WI38 (cell line): ENCODE measurements at regions not wholly inside any gene's neighbourhood (a gene's known extent, or its start where the extent isn't known, plus 50 kb on each side); places are given as distances from the start of the nearest gene placed in this dataset.
"Not testable (repeated sequence)": the region's sequence is repeated elsewhere in the genome, so short reads cannot be mapped to it uniquely, and the experiment has no call there.

Experiments
- H3K4me3 ChIP-seq: 2 replicates; pipeline ENCODE4 v1.5.1; 2011; ENCODE audit warnings: low read depth, mild to moderate bottlenecking, control low read depth, low read length
- TF ChIP-seq, protein P1 (sequence below): IDR thresholded peaks from 2 replicates; pipeline ENCODE4 v1.5.1; 2012; ENCODE audit warnings: low read depth, mild to moderate bottlenecking, control low read depth, low read length

DNA sequence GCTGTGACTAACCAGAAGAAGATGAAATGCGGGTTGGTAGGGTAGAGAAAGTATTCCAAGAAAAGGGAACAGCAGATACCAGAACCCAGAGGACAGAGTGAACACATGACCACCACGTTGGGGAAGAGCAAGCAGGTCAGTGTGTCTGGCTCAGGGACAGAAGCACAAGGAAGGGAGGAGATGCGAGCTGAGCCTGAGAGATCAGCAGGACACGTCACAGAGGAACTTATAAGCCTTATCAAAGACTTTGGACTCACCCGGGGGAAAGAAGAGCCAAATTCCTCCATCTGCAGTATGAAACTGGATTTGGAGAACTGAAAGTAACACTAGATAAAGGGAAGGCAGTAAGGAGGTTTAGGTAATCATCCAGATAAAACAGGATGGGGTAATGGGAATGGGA lies 232.1 kb upstream of the NPVF start:
- TF ChIP-seq, protein P1, sequence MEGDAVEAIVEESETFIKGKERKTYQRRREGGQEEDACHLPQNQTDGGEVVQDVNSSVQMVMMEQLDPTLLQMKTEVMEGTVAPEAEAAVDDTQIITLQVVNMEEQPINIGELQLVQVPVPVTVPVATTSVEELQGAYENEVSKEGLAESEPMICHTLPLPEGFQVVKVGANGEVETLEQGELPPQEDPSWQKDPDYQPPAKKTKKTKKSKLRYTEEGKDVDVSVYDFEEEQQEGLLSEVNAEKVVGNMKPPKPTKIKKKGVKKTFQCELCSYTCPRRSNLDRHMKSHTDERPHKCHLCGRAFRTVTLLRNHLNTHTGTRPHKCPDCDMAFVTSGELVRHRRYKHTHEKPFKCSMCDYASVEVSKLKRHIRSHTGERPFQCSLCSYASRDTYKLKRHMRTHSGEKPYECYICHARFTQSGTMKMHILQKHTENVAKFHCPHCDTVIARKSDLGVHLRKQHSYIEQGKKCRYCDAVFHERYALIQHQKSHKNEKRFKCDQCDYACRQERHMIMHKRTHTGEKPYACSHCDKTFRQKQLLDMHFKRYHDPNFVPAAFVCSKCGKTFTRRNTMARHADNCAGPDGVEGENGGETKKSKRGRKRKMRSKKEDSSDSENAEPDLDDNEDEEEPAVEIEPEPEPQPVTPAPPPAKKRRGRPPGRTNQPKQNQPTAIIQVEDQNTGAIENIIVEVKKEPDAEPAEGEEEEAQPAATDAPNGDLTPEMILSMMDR = no peak
- H3K4me3 ChIP-seq = no peak overlapping the region

DNA sequence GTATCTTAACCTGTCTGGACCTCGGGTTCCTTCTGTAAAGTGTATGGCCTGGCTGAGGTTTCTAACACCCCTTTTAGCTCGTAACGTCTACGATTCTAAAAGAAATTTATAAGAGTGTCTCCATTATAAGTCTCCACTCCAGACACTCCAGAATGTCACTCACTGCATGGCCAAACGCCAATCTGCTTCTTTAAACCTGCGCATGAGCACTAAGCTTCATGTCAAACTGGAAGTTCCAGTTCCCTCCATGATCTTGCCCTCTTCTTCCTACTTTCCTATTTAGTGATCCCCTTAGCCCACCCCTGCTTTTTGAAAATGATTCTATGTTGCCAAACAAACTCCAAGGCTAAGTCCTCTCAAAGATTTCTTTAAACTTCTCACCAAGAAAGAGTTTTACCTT lies 241.4 kb upstream of the NPVF start:
- H3K4me3 ChIP-seq = no peak overlapping the region
- TF ChIP-seq, protein P1 = no peak

DNA sequence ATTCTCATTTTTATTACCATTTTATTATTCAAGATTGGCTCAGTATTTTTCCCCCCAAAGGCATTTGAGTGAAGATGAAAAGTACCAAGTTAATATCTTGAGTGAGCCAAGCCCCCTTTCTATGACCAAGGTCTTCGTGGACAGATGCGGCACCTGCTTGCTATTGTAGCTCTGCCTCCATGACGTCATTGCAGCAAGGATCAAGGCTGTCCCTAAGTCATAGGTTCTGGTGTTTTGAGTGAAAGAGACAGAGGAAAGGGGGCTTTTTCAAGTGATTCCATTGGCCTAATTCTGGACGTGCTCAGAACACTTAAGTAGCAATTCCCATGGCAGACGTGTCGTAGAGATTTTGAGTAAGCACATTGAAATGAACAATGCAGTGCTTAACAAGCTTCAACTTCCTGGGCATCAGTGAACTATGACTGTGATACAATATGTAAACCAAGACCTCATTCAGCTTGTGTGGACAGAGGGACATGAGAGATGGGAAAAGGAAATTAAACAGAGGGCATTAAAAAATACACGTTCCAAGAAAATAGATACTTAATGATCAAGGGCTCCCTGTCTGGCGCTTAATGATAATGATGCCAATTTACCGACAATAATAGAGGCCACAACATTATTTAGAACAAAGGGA lies 248.7 kb upstream of the NPVF start:
- TF ChIP-seq, protein P1 = no peak

DNA sequence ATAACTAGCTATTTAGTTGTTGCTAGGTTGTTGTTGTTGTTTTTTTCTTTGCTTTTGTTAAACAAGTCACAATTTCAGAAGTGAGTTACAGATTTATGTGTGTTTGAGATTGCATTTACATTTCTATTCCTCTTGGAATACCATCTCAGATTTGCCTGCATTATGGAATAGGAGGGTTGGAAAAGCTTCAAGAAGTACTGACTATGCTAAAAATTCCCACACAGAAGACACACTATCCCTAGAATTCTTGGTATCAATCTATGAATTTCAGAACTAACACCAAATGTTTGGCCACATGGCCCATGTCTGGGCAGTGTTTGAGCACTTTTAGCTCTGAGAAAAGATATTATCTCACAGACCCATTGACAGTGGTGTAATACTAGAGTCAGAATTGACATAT lies 249.9 kb upstream of the NPVF start:
- H3K4me3 ChIP-seq = not testable (repeated sequence)

More for the DNA sequence above, 248.7 kb upstream of the NPVF start:
- no peak overlapping the region for H3K4me3 ChIP-seq

DNA sequence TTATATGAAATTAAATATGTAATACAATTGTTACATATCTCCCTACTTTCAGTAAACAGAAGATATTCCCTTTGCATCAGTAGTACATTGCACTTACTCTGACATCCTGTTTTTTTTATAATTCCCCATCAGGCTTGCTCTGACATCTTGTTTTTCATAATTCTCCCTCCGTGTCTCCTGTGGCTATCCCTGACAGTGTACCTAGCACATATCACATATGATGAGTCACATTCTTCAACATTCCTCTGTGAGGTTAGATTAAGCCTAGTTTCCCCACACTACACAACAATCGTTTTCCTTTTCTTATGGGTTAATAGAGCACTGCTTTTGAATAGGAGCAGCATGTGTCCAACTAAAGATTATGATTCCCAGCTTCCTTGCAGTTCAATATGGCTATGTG lies 250.6 kb upstream of the NPVF start:
- no peak overlapping the region for H3K4me3 ChIP-seq
- TF ChIP-seq, protein P1 = no peak

DNA sequence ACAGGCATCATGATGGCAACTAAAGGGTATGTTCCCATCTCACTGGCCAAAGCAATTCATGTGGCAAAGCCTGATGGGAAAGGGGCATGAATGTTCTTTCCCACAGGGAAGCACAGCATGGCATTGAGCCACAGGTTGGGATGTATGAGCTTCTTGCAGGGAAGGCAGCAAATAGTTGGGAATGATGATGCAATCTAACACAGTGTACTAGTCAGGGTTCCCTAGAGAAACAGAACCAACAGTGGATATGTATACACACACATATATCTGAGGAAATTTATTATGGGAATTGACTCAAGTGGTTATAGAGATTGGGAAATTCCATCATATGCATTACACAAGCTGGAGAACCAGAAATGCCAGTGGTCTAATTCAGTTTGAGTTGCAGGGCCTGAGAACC lies 253.6 kb upstream of the NPVF start:
- no peak overlapping the region for H3K4me3 ChIP-seq
- TF ChIP-seq, protein P1 = no peak

DNA sequence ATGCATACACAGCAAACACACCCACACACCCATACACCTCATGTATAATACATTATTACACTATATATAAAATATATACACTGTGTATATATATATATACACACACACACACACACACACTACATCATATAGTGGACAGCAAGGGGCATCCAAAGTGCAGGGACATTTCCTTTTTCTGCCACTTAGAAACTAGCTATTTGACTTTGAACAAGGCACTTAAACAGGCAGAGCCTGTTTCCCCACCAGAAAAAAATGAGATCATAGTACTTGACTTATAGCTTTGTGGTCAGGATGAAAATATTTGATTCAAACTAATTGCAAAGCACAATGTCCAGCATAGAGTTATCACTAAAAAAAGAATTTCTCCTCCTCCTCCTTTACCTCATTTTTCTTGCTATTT lies 254.3 kb upstream of the NPVF start:
- TF ChIP-seq, protein P1 = no peak

DNA sequence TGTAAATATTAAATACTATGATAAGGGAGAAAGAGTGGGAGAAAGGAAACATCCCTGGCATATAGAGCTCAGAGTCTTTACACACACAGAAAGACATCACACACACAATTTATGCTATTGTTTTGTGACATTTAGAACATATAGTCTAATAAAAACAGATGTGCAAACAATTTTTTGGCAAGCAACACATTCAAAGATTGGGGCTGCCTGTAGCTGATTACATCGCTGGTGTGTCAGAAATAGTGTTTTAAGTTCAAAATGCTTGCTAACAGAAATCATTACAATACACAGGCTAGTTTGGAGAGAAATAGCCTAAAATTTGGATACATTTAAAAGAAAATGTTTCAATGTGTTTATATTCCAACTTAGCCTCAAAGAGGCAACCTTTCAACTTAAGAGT lies 256.7 kb upstream of the NPVF start:
- H3K4me3 ChIP-seq = no peak overlapping the region
- TF ChIP-seq, protein P1 = no peak

More for the DNA sequence above, 254.3 kb upstream of the NPVF start:
- H3K4me3 ChIP-seq = no peak overlapping the region
